Left lobe of liver (tissue), 2 donors: ENCODE measurements at regions not wholly inside any gene's neighbourhood (a gene's known extent, or its start where the extent isn't known, plus 50 kb on each side); places are given as distances from the start of the nearest gene placed in this dataset.

Experiments
- ATAC-seq: fragments of 200-7000 bp; cut with Tn5 transposase; one replicate; pipeline ENCODE4 v1.9.1; 2020; ENCODE audit warnings: mild to moderate bottlenecking, moderate library complexity
- DNase-seq: peaks from one replicate; pipeline ENCODE4 v3.0.0-alpha.2; 2020; ENCODE audit warnings: low spot score
- donor health status: DM: no; HTN: no; CAD: no; lungs with moderate emphysema.
- donor health status: DM: no; HTN: yes; CAD: no.

DNA sequence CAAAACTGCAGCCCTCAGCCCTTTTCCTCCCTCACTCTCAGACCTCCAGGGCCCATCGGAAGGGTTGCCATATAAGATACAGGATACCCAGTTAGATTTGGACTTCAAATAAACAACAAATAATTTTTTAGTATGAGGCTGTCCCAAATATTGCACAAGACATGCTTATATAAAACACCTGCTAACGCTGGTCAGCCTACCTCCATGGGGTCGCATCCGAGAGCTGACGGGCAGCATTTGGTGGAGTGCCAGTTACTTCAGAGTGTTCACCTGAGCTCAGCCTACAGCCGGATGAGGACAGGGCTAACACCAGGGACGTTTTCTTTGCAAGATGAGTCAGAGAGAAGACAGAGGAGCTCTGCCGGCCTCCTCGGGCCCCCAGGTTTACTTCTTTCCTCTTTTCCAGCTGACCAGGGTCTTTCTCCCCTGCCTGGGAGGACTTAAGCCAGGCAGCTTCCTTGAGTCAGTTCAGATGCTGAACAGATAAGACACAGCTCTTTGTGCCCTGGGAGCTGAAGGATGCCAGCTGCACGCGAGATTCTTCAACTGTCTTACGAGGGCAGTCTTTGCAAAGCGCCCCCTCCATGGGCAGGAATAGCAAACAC lies 141.2 kb upstream of the KCNG1 start:
- no peak for ATAC-seq
- no peak for DNase-seq

DNA sequence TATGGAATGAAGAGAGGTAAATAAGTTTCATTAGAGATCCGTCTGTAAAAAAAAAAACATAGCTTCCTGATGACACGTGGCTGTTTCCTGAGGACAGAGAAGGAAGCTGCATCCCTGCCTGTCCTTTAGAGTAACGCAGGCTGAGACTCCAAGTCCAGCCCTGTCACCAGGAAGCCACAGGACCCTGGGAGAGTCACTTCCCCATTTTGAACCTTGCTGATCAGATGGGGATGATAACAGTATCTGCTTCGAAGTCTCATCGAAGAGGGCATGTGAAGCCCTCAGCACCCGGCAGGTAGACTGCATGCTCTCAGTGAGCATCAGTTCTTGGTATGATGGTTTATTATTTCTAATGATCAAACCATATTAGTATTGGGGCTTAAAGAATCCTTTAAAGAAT lies 139.1 kb upstream of the KCNG1 start:
- no peak for ATAC-seq

DNA sequence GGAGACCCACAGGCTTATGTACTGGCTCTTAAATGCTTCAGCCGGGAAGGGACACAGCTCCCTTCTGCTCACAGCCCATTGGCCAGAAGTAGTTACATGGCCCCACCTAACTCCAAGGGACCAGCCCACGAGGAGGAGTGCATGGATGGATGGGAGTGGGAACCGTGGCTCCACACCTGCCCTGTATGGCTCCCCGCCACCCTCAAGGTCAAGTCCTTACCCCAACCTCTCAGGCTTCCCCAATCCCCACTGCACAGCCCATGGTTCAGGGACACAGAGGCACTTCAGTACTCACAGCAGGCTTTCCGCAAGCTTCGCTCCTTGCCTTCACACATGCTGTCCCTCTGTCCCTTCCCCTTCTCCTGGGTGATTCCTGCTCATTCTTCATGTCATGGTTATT lies 137.9 kb upstream of the KCNG1 start:
- ATAC-seq (no peak), DNase-seq (peak; percentile 22)

More for the DNA sequence above, 139.1 kb upstream of the KCNG1 start:
- DNase-seq, result no peak

DNA sequence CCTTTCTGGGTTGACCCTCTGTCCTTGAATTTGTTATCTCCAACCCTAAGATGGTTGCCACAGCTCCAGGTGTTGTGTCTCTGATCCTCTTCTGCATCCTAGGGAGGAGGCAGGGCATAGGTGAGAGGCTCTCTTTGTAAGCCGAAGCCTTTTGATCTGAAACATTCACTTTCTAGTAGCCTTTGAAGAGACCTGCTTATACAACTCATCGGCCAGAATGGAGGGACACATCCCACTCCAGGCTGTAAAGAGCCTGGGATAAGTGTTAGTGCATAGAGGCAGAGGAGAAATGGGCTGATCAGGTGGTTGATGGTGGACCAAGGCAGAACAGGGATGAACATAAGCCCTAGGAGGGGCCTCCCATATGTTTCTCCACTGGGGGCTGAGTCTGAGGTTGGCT lies 137.1 kb upstream of the KCNG1 start:
- ATAC-seq, result no peak
- no peak for DNase-seq

DNA sequence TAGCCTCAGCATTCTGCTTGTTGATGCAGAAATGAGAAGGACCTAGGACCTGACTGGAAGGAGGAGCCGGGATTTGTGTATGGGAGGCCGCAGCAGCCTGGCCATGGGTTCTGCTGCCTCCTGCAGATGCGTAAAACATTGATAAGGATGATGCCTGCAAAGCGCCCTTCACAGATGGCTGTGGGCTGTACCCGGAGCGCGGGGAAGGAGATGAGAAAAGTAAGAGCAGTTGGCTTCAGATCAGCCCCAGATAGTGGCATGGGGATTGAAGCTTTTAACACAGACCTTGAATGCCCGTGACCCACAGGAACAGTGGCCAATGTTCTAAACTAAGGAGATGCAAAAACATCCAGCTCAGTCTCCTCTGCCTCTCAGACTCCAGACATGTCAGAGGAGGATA lies 136.4 kb upstream of the KCNG1 start:
- ATAC-seq (no peak), DNase-seq (no peak)

DNA sequence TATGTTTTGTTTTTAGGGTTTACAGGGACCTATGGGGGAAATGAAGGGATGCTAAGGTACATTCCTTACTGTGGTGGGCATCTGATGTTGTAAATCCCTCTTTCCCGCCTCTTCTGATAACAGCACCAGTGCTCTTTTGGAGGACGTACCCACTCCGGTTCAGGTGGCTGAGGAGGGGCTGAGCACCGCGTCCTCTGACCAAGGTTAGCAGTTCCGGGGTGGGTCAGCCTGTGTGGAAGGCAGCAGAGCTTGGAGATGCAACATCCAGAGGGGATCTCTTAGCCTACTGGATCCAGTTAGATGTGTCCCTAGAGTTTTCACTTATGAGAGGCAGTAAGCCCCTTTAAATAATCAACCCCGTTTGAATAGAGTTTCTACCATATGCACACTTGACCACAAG lies 135.3 kb upstream of the KCNG1 start:
- DNase-seq, result peak; percentile 16
- ATAC-seq, result no peak

DNA sequence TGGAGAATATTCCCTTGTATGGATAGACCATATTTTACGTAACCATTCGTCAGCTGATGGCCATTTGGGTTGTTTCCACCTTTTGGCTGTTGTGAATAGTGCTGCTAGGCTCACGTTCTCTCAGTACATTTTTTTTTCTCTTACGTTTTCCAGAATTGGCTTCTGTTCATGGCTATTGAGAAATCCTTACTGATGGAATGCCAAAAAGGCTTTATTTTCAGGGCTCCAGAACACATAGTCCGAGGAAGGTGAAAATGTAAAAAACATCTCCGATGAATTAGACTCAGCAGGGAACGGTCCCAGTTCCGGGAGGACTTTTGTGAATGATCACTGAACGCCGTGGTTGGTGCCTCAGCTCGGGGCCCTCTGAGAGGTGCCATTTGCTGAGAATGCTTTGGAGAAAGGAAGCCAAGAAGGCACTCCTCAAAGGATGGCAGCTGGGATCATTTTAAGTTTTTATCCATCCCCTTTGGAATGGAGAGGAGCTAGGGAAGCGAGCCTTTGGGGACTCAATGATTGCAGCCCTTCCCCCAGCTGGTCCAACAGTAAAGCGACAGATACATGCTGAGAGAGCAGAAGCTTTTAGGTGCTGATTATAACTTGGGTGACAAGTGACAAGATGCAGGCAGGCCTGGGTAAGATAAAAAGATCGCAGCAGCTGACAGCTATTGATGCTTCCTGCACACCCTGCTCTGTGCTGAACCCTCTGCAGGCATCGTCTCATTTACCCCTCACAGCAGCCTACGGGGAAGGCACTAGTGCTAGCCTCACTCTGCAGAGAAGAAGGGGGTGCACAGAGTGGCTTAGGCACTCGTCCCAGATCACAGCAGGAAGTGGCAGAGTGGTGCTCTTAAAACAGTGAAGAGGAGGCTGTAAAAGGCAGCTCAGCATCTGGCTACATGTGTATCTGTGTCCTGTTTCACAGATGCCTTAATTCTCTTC lies 133.4 kb upstream of the KCNG1 start:
- ATAC-seq (peak; percentile 47), DNase-seq (peak; percentile 33)

DNA sequence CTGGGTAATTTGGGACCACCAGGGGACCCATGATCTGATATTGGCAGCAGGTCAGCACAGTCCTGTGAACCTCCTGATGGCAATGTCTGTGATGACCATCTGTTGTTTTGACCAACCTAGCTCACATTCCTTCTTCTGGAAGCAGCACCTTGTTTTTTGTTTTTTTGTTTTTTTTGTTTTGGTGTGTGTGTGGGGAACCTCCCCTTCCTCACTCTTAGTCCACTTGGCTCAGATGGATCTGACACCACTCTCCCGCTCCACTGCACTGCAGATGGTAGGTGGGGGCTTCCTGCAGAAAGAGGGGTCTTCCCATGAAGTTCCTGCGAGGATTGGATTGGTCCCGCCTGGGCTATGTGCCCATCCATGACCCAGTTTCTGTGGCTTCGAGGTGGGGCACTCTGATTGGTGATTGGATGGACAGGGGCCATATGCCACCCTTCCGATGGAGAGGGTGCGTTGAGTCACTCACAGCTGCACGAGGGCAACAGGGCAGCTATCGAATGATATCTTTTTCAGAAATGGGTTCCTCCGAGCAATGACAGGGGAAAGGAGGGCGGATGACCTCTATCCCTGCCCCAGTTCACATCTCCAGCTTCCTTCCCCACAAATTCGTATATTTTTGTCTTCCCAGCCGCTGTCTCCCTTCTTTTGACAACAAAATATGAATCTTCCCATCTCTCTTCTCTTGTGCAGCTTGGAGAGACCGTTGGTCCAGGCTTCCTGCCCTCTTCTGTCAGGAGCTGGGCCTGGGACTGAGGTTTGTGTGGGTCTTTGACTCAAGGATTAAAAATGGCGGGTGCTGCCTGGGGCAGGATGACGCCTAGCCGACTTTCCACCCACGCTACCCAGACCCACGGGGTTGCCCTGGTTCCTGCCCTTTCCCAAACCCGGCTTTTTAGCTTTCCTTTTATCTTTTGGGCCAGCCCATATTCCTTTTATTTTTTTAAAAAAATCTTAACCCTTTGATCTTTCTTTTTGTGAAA lies 132.1 kb upstream of the KCNG1 start:
- DNase-seq (peak; percentile 23), ATAC-seq (no peak)

DNA sequence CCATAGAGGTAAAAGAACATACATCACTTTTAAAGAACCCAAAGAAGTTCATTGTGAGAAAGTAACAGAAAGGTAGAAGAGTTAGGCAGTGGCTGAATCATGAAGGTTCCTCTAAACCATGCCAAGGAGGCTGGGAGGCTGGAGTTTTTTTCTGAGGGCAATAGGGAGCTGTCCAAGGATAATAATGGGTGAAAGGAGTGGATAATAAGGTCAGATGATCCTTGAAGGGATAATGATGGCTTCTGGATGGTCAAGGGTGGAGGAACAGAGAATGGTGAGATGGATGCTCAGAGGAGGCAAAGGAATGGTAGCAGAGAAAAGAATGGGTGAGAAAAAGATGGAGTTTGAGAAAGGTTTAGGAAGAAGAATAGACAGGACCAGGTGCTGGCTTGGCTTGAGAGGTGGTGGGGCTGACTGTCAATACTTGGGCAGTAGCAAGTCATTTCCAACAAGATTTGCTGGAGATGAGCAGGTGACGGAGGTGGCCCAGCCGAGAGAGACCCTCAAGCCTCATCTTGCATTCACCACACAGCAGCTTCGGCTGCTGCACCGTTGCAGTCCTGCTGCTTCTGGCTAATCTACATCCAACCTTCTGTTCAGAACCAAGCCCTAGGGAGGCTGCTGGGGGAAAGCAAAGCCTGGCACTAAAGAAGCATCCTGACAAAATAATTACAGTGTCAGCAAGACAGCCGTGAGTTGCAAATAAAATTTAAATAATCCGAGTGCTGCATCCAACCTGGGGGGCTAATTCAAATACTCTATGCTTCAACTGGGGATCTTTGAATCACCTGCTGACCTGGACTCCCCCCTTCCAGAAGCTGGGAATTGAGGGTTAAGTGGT lies 131.2 kb upstream of the KCNG1 start:
- peak; percentile 35 for DNase-seq
- ATAC-seq, result no peak

DNA sequence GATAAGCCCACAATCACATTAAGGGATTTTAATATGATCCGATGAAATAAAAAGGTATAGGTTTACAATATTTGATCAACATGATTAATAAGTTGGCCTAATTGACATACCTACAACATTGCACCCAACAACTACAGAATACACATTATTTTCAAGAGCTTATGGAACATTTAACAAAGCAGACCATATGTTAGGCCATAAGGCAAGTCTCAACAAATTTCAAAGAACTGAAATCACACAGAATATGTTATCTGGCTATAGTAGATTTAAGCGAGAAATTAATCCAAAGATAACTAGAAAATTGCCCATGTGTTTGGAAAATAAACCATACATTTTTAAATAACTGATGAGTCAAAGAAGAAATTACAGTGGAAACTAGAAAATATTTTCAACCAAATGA lies 126.0 kb upstream of the KCNG1 start:
- DNase-seq, result no peak

DNA sequence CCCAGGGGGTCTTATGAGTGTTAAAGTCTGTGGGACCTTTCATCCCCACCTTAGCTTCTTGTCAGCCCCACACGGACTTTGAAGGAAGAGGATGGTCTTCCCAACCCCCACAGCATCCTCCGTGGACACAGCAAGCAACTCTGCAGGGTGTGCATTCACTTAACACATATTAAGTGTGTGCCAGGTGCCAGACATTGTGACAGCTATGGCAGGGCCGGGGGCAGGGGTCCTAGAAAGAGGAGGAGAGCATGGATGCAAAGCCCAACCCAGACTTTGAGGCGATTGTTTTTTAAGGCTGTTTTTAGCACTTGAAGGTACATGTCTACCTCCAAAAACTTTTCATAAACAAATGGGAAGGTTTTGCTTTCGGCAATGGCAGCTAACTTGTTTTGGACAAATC lies 121.6 kb upstream of the KCNG1 start:
- ATAC-seq, result no peak
- no peak for DNase-seq

More for the DNA sequence above, 126.0 kb upstream of the KCNG1 start:
- ATAC-seq, result no peak

DNA sequence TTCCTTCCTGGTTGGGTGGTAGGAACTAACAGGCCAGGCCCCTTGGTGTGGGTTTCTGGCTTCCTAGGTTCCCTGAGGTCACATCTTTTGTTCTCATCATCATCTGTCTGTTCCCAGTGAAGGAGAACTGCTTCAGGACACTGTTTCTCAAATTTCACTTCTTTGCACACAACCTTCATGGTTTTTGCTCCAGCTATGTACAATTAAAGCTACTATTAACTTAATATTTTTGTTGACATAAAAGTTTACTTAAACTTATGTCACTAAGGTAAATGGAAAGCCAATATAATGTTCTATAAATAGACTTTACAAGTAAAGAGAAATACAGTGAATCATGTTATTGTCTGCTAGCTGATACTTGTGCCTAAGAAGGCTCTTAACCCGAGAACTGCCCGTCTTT lies 120.7 kb upstream of the KCNG1 start:
- no peak for ATAC-seq
- DNase-seq, result no peak

DNA sequence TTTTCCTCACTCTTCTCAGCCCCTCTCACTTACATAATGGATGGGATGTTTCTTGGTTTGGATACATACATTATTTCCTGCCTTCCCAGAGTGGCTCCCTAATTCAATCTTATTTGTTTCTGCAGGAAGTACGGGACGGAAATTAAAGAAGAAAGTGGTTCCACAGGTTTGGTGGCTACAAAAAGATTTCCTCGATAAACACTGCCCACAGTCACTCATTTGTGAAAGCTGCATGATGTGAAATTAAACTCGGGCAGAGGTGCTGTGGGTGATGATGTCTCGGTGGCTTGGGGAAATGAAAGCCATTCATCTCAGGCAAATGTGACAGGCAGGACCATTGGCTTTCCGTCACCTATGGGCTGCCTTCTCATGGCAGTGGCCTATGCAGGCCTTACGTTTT lies 119.5 kb upstream of the KCNG1 start:
- ATAC-seq, result no peak
- no peak for DNase-seq

DNA sequence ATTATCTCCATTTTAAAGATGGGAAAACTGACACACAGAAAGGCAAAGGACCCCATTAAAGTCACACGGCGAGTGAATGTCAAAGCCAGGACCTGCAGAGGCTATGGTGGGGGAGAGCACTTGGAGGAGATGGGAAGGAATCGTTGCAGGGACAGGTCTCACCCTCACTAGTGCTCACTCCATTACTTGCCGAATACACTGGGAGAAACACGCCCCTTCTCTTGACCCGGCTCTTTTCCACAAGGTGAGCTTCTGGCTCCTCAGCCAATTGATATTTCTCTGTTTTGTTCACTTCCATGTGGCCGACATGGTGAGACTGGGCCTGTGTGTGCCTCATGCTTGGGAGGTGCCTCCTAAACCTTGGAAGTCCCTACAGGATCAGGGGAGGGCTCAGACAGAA lies 117.8 kb upstream of the KCNG1 start:
- DNase-seq, result no peak
- ATAC-seq, result no peak

DNA sequence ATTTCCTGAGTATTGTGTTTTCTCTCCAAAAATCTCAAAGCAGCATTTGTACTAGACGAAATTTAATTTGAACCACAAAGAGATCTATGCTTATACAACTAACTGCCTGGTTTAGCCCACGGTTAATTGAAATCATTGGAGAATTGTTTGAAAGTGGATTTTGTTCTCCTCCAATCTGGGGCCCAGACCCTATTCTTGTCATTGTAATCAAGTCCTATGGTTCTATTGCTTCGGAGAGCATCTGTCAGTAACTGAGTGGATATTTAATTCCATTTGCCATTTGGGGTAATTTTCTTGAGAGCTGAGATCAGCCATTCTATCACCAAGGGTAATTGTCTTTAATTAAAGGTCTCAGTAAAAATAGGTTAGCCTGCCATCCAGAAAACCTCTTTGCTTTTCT lies 117.0 kb upstream of the KCNG1 start:
- no peak for ATAC-seq

DNA sequence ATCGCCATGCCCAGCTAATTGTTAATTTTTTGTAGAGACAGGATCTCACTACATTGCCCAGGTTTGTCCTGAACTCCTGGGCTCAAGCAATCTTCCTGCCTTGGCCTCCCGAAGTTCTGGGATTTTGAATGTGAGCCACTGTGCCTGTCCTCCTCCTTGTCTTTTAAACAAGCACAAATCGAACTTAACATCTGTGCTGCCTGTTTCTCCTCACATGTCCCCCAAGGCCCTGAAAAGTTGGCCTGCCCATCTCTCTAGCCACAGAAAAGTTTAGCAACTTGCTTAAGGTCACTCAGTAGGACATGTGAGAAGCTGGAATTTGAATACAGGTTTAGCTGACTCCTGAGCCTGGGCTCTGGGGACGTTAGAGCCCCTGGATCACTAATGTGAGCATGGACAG lies 115.7 kb upstream of the KCNG1 start:
- DNase-seq, result no peak
- no peak for ATAC-seq

More for the DNA sequence above, 117.0 kb upstream of the KCNG1 start:
- no peak for DNase-seq

DNA sequence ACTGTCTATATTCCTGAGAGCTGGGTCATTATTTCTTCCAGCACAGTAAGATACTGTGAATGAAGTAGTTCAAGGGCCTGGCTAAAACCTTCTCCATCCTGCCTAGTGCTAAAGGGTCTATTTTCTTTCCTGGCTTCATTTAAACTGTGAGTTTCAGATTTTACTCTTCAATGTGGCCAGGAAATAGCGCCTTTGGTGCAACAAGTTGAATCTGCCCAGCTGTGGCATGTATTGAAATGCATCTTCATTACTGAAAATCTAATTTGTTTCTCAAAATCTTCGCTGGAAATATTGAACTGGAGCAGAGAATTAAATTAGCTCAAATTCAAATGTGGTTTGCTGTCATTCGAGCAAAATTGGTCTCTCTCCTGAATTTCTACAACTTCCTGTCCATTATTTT lies 114.6 kb upstream of the KCNG1 start:
- ATAC-seq (no peak), DNase-seq (no peak)

DNA sequence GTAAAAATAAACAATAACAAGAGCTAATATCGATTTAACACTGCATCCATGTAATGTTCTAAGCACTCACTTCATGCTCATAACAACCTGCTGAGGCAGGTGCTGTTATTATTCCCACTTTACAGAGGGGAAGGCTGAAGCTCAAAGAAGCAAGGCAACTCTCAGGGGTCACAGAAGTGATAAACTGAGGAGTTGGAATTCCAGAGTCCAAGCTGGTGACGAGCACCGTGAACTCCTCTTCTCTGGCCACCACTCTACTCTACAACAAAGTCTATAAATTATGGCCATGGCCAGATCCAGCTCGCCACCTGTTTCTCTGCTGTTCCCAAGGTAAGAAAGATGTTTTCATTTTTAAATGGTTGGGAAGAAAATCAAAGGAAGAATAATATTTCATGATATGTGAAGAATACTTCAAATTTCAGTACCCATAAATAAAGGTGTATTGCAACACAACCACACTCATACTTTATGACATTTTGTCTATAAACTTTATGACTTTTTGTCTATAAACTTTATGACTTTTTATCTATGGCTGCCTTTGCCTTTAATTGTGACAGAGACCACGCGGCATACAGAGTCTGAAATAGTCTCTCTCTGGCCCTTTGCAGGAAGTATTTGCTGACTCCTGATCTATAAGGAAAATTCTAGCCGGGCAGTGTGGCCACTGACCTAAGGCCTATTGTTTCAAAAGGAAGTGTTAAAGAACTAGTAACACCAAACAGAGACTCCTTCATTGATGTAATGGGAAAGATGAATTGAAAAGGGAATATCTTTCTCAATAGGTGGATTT lies 113.2 kb upstream of the KCNG1 start:
- DNase-seq (no peak), ATAC-seq (no peak)

DNA sequence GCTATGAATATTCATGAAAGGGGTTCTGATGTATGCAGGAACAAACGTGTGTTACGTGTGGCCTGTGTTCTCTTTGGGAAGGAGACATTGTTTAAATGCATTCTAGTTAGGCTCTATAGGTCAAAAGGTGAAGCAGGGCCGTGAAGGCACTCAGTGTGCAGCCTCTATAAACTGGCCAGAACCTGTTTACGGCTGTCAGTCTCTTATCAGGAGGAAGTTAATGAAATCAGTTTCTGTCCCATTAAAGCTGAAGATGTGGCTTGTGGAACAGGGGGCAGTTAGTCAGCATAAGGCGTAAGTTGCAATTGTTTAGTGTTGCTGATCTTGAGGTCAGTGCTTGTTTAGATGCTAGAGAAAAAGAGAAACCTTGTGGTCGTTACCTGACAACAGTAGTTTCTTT lies 111.5 kb upstream of the KCNG1 start:
- ATAC-seq, result no peak
- no peak for DNase-seq

DNA sequence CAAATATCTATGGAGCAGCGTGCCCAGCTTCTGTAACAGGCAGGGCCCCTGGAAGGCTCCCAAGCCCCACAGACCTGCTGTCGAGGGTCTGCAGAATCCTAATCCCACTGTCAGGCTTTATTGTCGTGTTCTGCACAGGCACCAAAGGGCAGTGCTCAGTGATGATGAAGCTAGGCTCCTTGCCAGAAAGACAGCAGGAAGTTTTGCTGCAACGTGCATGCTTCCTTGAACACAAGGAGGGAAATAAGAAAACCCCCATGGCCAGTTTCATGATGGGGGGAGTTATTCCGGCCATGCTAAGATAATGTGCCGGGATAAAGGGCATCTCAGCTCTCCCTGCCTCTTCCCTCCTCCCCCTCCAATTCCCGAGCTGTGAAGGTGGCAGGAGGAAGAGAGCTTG lies 109.4 kb upstream of the KCNG1 start:
- ATAC-seq, result no peak
- DNase-seq, result no peak
